NCI-H460 (cell line): ENCODE measurements at regions not wholly inside any gene's neighbourhood (a gene's known extent, or its start where the extent isn't known, plus 50 kb on each side); places are given as distances from the start of the nearest gene placed in this dataset.

ENCODE experiments used
- DNase-seq: peaks from one replicate; pipeline ENCODE4 v3.0.0-alpha.2; 2016; ENCODE audit warnings: low read depth; ENCODE audit errors: extremely low read depth

DNA sequence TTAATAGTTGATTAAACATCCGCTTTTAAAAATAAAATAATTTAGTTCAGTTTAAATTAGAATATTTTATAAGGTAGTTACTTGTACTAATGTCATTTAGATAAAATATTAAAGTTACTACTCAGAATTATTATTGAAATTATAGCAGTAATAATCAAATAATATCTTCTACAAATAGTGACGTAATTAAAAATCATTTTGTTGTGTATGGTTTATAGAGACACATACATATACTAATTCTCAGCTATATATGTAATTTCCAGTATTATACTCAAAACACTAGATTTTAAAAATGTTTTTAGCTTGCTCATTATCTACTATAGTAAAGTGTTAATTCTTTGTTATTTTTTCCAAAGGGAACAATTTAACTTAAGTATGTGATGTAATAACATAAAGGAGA, 435.2 kb upstream of the MANEA start:
- no peak for DNase-seq

DNA sequence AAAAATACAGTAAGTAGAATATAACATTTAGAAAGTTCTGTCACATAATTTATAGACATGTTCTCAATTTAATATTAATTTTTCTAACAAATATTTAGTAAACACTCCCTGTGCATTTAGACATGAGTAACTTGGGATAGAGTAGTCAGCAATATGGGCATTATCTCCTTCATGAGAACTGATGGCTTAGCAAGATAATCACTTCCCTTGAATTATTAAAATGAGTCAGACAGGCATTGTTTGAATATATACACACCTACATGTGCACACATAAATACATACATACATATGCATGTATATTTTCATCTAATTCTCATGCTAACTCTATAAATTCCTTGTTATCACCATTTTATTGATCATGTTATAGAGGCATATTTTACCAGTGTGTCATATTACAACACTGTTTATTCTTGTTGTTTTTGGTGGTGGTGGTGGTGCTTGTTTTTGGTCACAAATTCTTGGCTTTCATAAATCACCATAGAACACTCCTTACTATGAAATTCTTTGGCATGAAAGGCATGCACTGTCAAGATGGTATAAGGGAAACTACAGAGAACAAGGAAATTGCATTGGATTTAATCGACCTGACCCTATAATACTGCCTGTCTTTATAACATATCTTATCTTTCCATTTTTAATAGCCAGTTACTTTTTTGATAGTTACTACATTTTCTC, 434.5 kb upstream of the MANEA start:
- DNase-seq: no peak

DNA sequence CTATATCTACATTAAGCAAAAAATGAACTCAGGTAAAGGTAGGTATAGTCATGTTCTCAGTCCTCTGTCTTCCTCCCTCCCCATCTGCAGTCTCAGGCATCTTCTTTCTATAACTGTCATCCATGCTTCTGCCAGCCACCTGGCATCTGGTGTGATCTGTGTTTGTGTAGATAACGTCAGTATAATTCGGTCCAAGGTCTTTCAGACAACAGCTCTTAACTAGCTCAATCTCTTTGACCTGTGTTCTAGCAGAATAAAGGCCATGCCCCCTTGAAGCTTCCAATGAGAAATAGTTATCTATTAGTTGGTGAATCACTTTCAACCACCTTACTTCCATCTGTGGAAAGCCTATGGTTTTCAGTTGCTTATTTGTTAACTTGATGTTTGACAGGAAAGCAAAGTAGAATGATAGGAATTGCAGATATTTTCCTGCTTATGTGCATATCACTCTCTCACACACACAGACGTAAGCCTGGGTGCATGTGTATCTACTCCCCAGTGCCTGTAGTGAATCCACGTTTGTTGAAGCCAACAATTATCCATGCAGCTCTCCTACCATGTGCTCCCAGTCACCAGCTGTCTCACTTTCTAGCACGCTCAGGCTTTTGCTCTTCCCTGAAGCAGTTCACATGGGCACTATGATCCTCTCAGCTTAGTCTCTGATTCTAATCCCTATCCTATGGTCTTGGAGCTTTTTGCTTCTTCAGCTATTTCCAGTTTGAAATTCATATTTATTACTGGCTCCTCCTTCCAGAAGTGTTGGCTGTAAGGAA, 433.7 kb upstream of the MANEA start:
- no peak for DNase-seq

DNA sequence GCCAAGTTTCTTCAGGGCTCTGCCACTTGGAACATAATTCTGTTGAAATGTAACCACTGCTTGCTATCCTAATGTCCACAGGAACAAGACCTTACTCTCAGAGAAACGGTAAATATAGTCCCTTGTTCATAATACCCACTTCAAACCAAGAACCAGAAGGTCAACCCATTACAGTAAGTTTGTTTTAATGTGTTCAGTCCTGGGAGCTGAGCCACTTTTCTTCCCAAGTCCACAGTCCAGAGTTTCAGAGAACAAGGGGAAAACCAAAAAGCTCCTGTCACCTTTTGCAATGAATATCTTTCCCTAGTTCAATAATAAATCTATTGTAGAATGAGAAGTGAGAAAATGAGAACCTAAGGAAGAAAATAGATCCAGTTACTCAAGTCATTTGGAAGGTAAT, 431.9 kb upstream of the MANEA start:
- DNase-seq: no peak

DNA sequence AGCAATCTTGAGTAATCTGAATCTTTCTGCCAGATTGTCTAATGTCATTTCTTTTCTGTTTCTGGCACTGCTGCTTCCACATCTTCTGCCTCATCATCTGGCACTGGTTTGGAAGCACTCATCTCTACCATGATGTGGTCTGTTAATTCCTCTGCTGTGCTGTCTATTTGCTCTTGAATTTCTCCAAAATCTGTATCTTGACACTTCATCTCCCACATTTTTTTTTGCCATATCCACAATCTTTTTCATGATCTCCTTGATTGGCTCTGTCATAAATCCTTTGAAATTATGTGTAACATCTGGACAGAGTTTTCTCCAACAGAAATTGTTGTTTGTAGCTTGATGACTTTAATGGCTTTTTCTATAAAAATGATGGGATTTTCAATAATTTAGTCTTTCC, 417.8 kb upstream of the MANEA start:
- no peak for DNase-seq

DNA sequence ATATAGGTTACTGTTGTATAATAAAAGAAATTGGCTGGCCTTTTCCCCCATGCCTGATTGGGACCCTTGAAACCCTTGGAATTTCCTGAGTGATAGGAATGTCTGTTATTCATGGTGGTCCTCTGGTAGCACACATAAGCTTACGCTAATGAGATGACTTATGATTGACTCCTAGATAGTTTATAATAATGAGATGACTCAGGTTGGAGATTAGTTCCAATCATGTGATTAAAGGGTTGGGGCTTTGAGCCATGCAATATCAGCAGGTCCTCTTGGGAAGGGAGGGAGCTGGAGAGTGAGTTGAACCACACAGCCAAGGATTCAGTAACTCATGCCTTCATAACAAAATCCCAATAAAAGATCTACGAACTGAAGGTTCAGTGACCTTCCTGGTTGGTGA, 407.6 kb upstream of the MANEA start:
- no peak for DNase-seq

DNA sequence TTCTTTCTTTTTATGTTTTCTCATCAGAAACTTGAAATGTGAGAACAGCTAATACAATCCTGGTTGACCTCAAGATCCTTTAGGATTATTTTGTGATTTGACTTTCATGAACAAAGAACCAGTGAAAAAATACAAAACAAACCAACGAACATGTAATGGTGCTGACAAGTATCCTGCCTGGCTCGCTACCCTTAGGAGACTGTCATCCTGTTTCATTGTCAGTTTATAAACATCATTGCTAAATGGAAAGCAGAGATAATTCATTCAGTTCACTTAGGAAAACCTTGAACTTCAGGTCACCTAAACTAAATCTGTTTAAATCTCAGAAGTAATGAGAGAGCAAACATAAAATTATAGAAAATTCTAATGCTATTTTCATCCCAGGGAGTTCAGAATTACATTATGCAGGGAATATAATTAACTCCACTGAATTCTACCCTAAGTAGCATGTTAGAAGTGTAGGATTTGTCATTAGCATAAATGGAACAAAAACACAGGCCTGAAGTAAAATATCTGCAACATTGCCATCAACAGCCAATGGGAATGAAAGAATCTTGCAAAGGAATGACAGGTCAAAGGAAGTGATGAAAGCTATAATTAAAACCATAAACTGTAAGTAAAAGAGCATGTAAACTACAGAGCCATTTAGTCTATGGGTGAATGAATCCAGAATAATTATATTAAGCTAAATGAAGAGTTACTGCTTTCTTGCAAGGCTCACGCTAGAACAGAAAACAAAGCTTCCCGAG, 401.2 kb upstream of the MANEA start:
- DNase-seq: no peak

DNA sequence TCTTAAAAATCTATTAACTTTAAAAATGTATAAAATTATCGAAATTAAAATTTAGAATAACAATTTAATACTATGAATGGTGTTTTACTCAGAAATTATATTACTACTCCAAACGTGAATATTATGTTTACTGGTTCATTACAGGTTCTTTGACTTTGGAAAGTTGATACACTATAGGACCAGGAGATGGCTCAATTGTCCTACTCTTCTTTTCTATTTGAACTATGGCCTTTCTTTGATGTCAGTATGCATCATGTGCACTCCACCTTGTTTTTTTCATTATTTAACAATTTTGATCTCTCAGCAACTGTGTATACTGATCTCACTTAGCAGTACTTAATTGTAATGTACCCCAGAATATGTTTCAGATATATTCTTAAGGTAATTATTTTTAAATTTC, 391.5 kb upstream of the MANEA start:
- DNase-seq: no peak

DNA sequence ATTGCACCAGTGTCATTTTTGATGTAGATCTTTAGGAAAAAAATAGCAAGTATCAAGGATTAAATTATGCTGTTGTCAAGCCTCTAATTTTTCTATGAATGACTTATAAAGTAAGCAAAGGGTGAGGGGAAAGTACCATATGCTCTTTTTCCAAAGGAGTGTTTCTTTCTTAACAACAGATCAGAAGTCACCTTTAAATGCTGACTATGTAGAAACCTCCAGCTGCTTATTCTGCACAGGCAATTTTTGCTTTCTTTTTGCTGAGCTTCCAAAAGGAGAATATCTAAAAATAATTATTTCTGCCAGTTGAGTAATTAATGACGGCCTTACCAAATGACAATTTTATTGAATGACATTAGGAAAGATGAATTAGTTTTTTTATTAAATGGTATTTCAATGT, 390.6 kb upstream of the MANEA start:
- DNase-seq: no peak

DNA sequence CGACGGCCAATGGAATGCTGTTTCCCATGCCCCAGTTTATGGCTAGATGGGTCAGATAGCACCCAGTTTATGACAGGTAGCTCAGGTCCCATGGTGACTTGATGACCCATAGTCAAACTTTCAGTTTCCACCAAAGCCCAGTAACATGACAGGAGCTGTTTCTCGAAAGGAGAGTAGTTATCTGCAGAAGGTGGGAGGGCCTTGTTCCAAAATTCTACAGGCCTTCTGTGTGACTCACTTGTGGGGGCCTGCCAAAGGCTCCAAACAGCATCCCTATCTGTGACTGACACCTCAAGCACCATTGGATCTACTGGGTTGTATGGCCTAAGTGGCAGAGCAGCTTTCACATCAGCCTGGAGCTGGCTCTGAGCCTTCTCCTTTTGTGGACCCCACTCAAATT, 379.7 kb upstream of the MANEA start:
- no peak for DNase-seq

DNA sequence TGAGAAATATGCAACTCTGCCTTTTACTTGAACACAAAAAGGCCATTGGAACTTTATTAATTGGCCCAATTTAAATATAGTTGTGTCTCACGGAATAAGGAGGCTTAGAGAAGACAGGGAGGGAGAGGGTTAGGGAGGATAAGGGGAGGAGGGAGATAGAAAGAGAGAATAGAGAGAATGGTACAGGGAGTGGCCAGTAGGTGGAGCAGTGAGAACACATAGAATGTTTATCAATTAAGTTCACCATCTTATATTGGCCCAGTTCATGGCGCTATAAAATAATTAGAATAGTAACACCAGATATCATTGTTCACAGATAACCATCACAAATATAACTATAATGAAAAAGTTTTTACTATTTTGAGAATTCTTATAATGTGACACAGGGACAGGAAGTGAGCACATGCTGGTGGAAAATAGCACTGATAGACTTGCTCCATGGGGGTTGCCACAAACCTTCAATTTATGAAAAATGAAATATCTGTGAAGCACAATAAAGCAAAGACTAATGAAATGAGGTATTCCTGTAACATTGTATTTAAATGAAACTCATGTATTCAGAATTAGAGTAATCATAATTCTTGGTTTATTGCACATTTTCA, 374.1 kb upstream of the MANEA start:
- DNase-seq: peak; percentile 37

DNA sequence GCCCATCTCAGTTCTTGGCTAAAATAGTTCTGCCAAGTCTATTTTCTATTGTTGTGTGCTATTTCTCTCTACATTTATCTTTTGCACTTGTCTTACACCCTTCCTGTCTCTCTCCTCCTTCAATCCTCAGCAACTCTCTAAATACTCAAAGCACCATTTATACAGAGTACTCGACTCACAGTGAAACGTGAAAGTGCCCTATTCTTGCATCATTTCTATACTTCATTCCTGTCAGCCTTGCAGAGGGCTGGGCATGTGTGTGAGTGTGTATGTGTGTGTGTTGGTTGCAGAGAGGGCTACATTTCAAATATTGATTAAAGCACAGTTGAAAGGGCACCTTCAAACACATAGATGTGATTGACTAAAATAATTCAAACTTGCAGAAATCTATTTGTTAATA, 373.2 kb upstream of the MANEA start:
- no peak for DNase-seq

DNA sequence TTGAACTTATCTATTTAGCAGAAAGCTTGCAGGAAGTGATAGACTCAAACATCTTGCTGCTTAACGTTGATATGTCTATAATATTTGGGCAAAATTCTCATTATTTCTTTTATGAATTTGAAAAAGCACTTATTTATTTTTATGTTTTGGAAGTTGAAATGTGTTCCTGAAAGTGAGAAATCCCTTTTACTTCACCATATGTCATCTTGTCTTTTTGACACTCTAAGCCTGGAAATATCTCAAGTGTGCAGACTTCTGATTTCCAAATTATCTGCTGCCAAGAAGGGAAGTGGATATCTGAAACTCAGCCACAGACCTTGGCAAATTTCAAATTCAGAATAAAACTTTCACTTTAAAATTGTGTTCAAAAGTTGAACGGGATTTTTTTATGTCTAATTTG, 368.7 kb upstream of the MANEA start:
- DNase-seq: no peak

DNA sequence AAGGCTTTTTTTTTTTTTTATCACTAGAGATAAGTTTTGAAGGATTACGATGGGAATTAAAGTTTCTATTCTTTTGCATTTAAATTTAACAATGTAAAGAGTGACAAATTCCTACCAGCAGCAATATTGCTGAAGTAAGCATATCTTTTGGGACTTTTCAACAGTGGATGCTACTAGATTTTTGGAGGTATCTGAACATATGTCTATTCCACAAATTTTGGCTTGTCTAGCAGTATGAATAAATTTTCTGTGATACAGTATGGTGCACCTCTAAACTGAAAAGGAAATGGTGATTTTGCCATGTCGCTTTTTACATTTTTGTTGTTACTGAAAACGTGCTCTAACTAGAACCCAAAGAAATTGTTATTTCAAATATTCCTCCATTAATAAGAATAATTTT, 368.3 kb upstream of the MANEA start:
- no peak for DNase-seq

DNA sequence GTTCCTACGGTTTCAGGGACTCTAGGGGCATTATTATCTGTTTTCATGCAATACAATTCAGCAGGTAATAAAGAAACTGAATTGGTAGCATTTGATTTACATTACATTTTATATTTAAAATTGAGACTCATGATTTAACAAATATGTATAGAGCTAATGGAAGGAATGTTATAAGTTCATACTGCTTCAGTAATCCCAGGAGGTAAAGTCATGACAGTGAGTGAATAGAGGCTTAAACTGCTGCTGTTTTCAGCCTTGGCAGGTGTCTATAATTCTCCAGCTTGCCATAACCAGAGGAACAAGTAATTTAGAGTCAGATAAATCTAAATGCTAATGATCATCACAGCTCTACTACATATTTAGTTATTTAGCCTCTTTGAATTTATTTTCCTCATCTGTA, 360.8 kb upstream of the MANEA start:
- DNase-seq: no peak

DNA sequence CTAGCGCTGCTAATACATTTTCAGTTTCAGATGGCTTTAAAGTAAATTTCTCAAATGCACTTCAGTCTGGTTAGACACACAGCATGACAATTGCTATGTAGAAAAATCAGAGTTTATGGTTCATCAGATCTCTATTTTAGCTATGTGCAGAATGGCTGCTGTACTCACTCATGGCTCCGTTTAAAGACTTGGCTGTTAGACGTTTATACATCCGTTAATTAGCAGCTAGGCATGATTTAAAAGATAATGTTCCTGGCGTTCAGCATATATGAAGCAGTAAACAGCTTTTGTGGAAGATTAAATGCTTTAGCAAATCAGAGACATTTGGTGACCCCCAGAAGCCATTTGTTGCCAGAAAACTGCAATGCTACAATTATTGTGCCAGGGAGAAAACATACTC, 350.0 kb upstream of the MANEA start:
- DNase-seq: no peak

DNA sequence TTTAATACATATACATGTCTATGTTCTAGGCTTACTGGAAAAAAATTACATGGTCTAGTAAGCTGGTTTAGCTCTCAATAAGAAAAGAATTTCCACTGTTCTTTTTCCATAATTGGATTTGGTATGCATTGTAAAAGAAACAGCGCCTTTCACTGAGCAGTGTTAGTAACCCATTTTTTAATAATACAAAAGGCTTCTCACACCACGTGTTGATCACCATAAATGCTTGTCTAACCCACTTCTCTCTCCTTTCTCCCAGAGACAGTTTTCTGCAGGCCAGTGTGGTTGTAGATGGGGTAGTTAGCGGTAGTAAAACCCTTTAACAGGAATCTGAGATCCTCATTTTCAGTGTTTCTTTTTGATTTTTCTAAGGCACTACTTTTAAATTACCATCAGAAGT, 348.7 kb upstream of the MANEA start:
- DNase-seq: no peak

DNA sequence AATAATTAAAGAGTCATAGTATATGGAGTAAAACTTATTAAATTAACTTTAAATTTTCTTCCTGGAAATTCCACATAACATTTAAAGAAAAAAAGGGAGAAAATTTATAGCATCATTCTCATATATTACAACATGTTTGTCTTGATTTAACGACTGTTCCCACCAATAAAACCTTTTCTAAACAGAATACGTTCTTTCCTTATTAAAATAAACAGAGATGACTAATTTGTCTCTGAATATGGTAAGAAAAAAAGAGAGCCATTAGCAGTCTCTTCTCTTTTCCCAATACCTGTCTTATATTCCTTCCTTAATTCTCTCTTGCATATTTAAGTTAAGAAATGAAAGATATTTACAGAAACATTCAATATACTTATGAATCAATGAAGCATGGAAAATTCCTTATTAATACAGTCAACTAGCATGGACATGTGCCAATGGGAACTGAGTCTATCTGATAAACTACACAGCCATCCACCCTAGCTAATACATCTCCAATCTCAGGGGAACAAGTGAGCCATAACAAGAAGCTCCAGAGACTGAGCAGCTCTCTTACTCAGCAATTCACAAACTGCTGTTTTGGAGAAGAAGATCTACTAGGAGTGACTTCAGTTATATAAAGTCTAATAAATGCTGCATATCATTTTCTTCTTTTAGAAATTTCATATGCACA, 347.1 kb upstream of the MANEA start:
- no peak for DNase-seq

DNA sequence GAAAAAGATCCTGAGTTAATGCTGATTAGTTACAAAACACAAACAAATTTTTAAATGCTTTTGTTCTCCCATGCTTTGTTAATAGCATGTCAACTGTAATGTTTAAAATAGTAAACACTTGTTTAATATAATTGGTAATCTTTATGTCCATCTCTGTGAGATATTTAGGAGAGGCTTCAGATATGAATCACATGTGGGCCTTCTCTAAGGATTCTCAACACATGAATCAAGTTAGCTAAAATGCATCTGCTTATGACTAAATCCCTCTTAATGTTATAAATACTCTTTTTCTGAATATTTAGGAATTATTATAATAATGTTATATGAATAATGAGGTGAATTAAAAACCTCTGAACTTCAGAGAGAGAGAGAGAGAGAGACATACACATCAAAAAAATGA, 345.9 kb upstream of the MANEA start:
- DNase-seq: no peak

DNA sequence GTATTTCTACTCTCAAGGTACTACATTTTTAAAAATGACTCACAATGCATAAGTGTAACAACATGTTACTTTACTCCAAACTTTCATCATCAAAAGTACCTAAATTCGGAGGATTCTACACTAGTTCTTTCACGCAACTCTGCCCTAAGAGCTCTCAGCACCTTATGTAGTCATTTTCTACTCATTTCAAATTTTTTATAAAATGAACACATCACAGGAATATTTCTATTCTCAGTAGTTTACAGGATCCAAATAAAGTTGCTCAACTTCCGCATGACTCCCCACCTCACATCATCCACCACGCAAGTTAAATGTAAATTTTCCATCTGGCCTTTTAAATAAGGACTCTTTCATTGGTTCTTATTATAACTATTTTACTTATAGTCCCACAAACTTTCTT, 344.9 kb upstream of the MANEA start:
- DNase-seq: no peak

DNA sequence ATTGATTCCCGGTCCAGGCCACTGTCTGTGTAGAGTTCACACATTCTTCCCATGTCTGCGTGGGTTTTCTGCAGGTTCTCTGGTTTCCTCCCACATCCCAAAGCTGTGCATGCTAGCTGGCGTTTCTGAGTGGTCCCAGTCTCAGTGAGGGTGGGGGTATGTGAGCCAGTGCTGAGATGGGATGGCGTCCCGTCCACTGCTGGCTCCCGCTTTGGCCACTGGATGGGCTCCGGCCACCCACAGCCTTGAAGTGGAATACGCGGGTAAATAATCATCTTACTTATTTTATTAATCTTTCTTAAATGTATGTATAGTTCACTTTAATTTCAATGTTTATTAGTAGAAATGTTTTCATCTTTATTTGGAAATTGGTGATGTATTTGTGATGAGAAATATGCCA, 343.5 kb upstream of the MANEA start:
- DNase-seq: no peak
